ENCODE measurements at regions not wholly inside any gene's neighbourhood (a gene's known extent, or its start where the extent isn't known, plus 50 kb on each side); places are given as distances from the start of the nearest gene placed in this dataset.

DNA sequence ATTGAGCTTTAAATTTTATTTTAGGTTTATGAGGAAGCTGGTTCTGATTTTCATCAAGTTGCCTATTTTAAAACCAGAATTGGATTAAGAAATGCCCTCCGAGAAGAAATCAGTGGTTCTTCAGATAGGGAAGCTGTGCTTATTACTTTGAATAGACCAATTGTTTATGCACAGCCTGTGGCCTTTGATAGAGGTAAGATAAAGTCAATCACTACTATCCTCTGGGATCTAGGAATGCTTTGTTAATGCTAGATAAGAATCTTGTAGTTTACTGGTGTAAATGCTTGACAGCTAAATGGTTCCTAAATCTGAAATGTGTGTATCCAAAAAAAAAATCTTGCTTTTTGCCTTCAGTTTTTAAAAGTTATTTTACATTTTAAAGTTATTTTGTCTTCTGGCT is 73.0 kb upstream of the ADAD1 start:
- no peak for DNase-seq (ENCODE audit: low spot score)

DNA sequence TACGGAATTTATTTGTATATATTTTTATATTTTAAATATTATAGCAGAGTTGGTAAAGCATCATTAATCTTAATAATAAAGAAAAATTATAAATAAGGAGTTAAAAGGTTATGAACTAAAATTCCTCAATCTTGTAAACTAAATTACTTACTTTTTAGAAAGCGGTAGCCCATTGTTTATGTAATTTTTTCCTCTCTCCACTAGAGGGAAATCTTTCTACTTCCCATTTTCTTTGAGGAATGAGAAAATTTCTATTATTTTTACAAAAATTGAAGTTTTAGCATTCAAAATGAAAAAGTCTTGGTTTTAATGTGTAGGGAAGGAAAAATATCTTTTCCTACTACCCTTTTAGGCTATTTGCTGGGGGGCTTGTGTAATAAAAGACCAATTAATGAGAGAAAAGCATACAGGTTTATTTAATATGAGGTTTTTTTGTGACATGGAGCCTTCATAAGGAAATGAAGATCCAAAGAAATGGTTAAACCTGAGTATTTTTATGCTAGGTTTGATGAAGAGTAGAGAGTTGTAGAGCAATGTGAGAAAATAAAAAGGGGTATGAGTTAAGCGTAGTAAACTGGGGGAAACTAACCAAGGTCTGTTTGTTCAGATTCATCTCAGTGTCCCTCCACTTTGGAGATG is 68.7 kb upstream of the ADAD1 start:
- no peak for DNase-seq (ENCODE audit: low spot score)

DNA sequence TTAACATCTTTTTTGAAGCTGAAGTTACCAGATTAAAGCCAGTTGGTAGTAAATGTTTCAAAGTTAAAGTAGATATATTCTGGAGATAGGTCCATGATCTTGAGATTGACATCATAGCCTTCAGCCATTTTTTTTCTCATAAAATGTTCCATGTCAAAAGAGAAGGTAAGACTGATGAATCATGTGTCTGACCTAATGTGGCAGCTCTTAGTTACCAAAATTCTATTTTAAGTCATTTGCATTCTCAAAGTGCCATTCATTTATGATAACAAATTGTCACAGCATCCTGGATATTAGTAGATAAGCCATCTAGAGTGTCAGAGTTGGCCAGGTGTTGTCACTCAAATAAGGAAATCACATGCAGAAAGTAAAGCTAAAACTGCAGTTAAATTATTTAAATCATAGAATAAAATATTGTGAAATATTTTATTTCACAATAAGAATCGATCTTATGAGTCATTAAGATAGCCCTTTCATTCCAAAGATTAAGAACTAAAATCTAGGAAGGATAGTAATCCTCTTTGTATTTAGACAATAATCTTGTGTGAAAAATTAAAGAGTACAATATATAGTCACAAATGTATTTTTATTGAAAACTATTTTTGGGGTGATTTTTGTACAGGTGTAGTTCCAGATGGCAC is 65.7 kb upstream of the ADAD1 start:
- no peak for DNase-seq (ENCODE audit: low spot score)

DNA sequence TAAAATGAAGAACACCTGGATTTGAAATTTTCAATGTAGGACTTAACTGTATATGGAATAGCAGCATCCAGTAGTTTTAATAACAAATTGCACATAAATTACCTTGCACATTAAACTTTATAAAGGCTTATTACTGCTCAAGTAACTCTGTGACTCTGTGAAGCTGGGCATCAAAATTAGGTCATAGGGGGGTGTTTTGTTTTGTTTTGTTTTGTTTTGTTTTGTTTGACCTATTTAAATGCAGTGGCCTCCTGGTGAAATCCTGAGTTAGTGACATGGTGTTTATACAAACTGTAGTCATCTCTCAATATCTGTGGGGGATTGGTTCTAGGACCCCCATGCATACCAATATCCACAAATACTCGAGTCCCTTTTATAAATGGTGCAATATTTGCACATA is 51.9 kb upstream of the ADAD1 start:
- DNase-seq (ENCODE audit: low spot score), result no peak

DNA sequence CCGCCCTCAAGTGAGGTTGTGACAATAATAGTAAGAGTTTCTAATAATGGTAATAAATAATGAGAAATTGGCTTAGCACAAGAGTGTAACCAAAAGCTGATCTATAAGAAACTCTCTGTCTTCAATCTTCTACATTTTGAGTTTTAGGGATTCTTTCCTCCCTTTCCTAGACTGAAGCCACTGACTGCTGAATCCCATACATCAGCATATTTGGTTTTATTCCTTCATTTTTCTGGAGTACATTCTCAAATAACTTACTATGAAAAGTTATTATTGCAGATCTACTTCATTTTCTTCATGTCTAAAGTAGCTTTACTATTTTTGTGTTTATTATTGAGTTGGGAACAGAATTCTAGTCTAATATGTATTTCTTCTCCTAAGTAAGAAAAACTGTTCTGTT is 49.9 kb upstream of the ADAD1 start:
- DNase-seq (ENCODE audit: low spot score), result no peak

Data from CD4-positive, alpha-beta T cell treated with Interleukin-6 at 100 ng/mL for 8 hours (primary cell).